NCI-H460 (cell line): ENCODE measurements at regions not wholly inside any gene's neighbourhood (a gene's known extent, or its start where the extent isn't known, plus 50 kb on each side); places are given as distances from the start of the nearest gene placed in this dataset.
"Not testable (repeated sequence)": the region's sequence is repeated elsewhere in the genome, so short reads cannot be mapped to it uniquely, and the experiment has no call there.

Experiments used
- DNase-seq: peaks from one replicate; pipeline ENCODE4 v3.0.0-alpha.2; 2016; ENCODE audit warnings: low read depth; ENCODE audit errors: extremely low read depth

- no peak for DNase-seq
Observed at GRCh38 chr1:213621077-213621476, 366.7 kb upstream of the PROX1 start.

GRCh38 chr1:213622365-213623063, 365.3 kb upstream of the PROX1 start:
- DNase-seq, result no peak

GRCh38 chr1:213623064-213623581, 364.6 kb upstream of the PROX1 start:
- DNase-seq, result no peak

GRCh38 chr1:213623862-213624261, 363.9 kb upstream of the PROX1 start:
- no peak for DNase-seq

GRCh38 chr1:213636778-213637177, 351.0 kb upstream of the PROX1 start:
- not testable (repeated sequence) for DNase-seq

- DNase-seq, result no peak
Observed at GRCh38 chr1:213641312-213641711, 346.5 kb upstream of the PROX1 start.

- no peak for DNase-seq
Observed at GRCh38 chr1:213643360-213643759, 344.4 kb upstream of the PROX1 start.

GRCh38 chr1:213647864-213648650, 339.7 kb upstream of the PROX1 start:
- DNase-seq, result no peak

- no peak for DNase-seq
Observed at GRCh38 chr1:213649373-213649772, 338.4 kb upstream of the PROX1 start.

- DNase-seq, result no peak
Observed at GRCh38 chr1:213650603-213651002, 337.2 kb upstream of the PROX1 start.

GRCh38 chr1:213651077-213651476, 336.7 kb upstream of the PROX1 start:
- no peak for DNase-seq

- no peak for DNase-seq
Observed at GRCh38 chr1:213652109-213652508, 335.7 kb upstream of the PROX1 start.

- no peak for DNase-seq
Observed at GRCh38 chr1:213656039-213656438, 331.7 kb upstream of the PROX1 start.

GRCh38 chr1:213656503-213656902, 331.3 kb upstream of the PROX1 start:
- DNase-seq, result no peak

- DNase-seq, result no peak
Observed at GRCh38 chr1:213657013-213657412, 330.8 kb upstream of the PROX1 start.

GRCh38 chr1:213657879-213658278, 329.9 kb upstream of the PROX1 start:
- no peak for DNase-seq

- DNase-seq, result no peak
Observed at GRCh38 chr1:213658457-213658856, 329.3 kb upstream of the PROX1 start.

GRCh38 chr1:213659580-213660547, 327.9 kb upstream of the PROX1 start:
- no peak for DNase-seq

GRCh38 chr1:213661302-213661701, 326.5 kb upstream of the PROX1 start:
- no peak for DNase-seq

GRCh38 chr1:213666113-213666512, 321.7 kb upstream of the PROX1 start:
- DNase-seq, result no peak

- no peak for DNase-seq
Observed at GRCh38 chr1:213666922-213667321, 320.9 kb upstream of the PROX1 start.
